Keratinocyte (primary cell): ENCODE measurements at regions not wholly inside any gene's neighbourhood (a gene's known extent, or its start where the extent isn't known, plus 50 kb on each side); places are given as distances from the start of the nearest gene placed in this dataset.

ENCODE experiments used
- DNase-seq: peaks from one replicate; pipeline ENCODE4 v3.0.0-alpha.2; 2011; ENCODE audit warnings: low read depth, missing footprints, low spot score
- FAIRE-seq: peaks from 2 replicates; lab custom pipeline; 2011; peaks lifted over from hg19 to GRCh38; lab: Jason Lieb, UNC
- H2AFZ ChIP-seq: 2 replicates; pipeline ENCODE4 v1.6.0; 2012; ENCODE audit warnings: low read length, control low read depth, inconsistent platforms; ENCODE audit not compliant: control insufficient read depth
- H3K27ac ChIP-seq: 2 replicates; pipeline ENCODE4 v1.5.1; 2011; ENCODE audit warnings: low read length; ENCODE audit not compliant: control insufficient read depth, insufficient read depth
- H3K27me3 ChIP-seq: 3 replicates; pipeline ENCODE4 v1.6.0; 2011; ENCODE audit warnings: low read length; ENCODE audit not compliant: control insufficient read depth, insufficient read depth; ENCODE audit errors: extremely low read depth
- H3K36me3 ChIP-seq, 2 experiments: 2 replicates in 1 of 2; 3 replicates in 1 of 2; pipeline ENCODE4 v1.5.1; 2011; ENCODE audit warnings: low read length in 2 of 2, mild to moderate bottlenecking in 1 of 2; ENCODE audit not compliant: control insufficient read depth in 2 of 2, insufficient read depth in 2 of 2; ENCODE audit errors: extremely low read depth in 1 of 2
- H3K4me1 ChIP-seq: 3 replicates; pipeline ENCODE4 v1.5.1; 2011; ENCODE audit warnings: low read length; ENCODE audit not compliant: control insufficient read depth, insufficient read depth; ENCODE audit errors: extremely low read depth
- H3K4me2 ChIP-seq: 3 replicates; pipeline ENCODE4 v1.6.0; 2011; ENCODE audit warnings: low read depth, low read length; ENCODE audit not compliant: control insufficient read depth, insufficient read depth; ENCODE audit errors: extremely low read depth
- H3K4me3 ChIP-seq, 3 experiments: fragments of 200-600 bp in 1 of 3; sonication (generic) in 1 of 3; 2 replicates in 2 of 3; 3 replicates in 1 of 3; pipeline ENCODE4 v1.5.1; 2011 to 2016; ENCODE audit warnings: low read length in 3 of 3, mild to moderate bottlenecking in 3 of 3, control low read depth in 2 of 3, inconsistent platforms in 1 of 3, low read depth in 1 of 3, mixed read lengths in 1 of 3, mixed run types in 1 of 3, moderate library complexity in 1 of 3; ENCODE audit not compliant: control insufficient read depth in 2 of 3, insufficient read depth in 2 of 3; ENCODE audit errors: extremely low read depth in 1 of 3
- H3K79me2 ChIP-seq: 2 replicates; pipeline ENCODE4 v1.6.0; 2012; ENCODE audit warnings: low read length; ENCODE audit not compliant: control insufficient read depth, insufficient read depth
- H3K9ac ChIP-seq: 3 replicates; pipeline ENCODE4 v1.6.0; 2011; ENCODE audit warnings: low read length; ENCODE audit not compliant: control insufficient read depth, insufficient read depth; ENCODE audit errors: extremely low read depth
- H3K9me1 ChIP-seq: 3 replicates; pipeline ENCODE4 v1.6.0; 2011; ENCODE audit warnings: low read length; ENCODE audit not compliant: control insufficient read depth, insufficient read depth; ENCODE audit errors: extremely low read depth
- H3K9me3 ChIP-seq: 2 replicates; pipeline ENCODE4 v1.5.1; 2012; ENCODE audit warnings: low read depth, low read length; ENCODE audit not compliant: control insufficient read depth
- H4K20me1 ChIP-seq: 3 replicates; pipeline ENCODE4 v1.6.0; 2011; ENCODE audit warnings: low read length; ENCODE audit not compliant: control insufficient read depth, insufficient read depth; ENCODE audit errors: extremely low read depth
- EZH2 ChIP-seq: IDR thresholded peaks from one replicate; pipeline ENCODE4 v1.6.1; 2012; ENCODE audit warnings: inconsistent platforms, mild to moderate bottlenecking, low read length, moderate library complexity
- dilution Hi-C: fragments of 300-500 bp; cut with MboI; formaldehyde crosslinking; loops from one replicate; pipeline ENCODE4 v1.7.0; 2020; ENCODE audit warnings: low sequenced_read_pairs; ENCODE audit not compliant: extremely low pct_ligation_motif_present
- TF ChIP-seq, protein P1 (sequence below), 3 experiments: IDR thresholded peaks in 1 of 3; conservative IDR thresholded peaks in 1 of 3; optimal IDR thresholded peaks in 1 of 3; 2 replicates in 2 of 3; 3 replicates in 1 of 3; pipeline versions ENCODE3 to v1.5.1; 2011; ENCODE audit warnings: low read length in 3 of 3, mild to moderate bottlenecking in 3 of 3, moderate library complexity in 2 of 3, control low read depth in 1 of 3, inconsistent platforms in 1 of 3; ENCODE audit not compliant: insufficient read depth in 2 of 3; ENCODE audit errors: extremely low read depth in 1 of 3

DNA sequence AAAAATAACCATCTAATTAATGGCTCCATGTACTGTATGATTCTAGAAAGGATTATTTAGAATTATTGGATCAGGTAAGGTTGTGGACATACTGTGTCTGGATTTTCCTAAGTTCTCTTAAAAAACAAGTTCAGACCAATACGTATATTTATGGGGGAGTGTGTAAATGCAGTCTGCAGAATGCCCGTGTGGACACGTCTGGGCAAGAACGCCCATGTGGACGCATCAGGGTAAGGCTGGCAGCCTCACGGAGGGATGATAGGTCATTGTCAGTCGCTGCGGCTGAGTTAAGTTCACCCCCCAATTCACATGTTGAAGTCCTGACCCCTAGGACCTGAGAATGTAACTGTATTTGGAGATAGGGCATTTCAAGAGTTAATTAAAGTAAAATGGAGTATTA, 160.0 kb upstream of the SHH start:
- no peak for FAIRE-seq
- Histone ChIP-seq H3K9ac (no peak overlapping the region), H3K27ac (no peak overlapping the region), H3K4me3 (no peak overlapping the region), H2AFZ (peak overlapping the region; percentile 46), H3K79me2 (no peaks in the 10 kb centered on the region), H3K27me3 (no peaks in the 10 kb centered on the region), H3K4me1 (no peaks in the 10 kb centered on the region), H4K20me1 (no peaks in the 10 kb centered on the region), H3K9me1 (no peaks in the 10 kb centered on the region), H3K4me2 (no peak overlapping the region), H3K36me3 (no peaks in the 10 kb centered on the region), H3K9me3 (no peaks in the 10 kb centered on the region)
- DNase-seq, result no peak
- TF ChIP-seq EZH2, result no peak
- TF ChIP-seq, protein P1, sequence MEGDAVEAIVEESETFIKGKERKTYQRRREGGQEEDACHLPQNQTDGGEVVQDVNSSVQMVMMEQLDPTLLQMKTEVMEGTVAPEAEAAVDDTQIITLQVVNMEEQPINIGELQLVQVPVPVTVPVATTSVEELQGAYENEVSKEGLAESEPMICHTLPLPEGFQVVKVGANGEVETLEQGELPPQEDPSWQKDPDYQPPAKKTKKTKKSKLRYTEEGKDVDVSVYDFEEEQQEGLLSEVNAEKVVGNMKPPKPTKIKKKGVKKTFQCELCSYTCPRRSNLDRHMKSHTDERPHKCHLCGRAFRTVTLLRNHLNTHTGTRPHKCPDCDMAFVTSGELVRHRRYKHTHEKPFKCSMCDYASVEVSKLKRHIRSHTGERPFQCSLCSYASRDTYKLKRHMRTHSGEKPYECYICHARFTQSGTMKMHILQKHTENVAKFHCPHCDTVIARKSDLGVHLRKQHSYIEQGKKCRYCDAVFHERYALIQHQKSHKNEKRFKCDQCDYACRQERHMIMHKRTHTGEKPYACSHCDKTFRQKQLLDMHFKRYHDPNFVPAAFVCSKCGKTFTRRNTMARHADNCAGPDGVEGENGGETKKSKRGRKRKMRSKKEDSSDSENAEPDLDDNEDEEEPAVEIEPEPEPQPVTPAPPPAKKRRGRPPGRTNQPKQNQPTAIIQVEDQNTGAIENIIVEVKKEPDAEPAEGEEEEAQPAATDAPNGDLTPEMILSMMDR (optimal IDR thresholded peaks at IDR 0.05 in 1 of 3, IDR thresholded peaks at IDR 0.05 in 1 of 3, conservative IDR thresholded peaks at IDR 0.05 in 1 of 3; ENCODE audit: extremely low read depth in 1 of 3, insufficient read depth in 2 of 3, low read length in 3 of 3), result no peak
- dilution Hi-C loops, result no loop called here

DNA sequence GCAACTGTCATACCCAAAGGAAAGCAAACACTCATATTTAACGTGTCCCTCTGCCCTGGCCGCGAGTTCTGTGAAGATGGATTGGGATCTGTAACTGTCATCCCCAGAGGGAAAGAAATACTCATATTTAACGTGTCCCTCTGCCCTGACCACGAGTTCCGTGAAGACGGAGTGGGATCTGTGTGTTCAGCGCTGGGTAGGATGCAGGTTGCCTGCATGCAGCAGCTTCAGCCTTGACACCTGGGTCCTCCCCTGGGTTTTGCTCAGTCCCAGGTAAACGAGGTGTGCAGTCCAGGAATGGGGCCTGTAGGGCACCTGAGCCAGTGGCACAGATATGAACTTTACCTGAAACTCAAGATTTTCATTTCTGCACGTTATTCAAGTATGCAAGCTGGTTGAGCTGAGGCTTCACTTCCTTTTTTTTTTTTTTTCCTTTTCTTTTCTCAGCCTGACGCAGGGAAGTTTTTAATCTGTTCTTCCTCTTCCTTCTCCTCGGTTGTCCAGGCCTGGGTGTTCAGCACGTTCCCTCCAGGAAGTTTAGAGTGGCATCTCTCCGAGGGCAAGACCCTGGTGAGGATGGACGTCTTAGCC, 159.0 kb upstream of the SHH start:
- Histone ChIP-seq H3K79me2 (no peaks in the 10 kb centered on the region), H3K27ac (no peak overlapping the region), H3K9me1 (no peaks in the 10 kb centered on the region), H3K4me3 (no peak overlapping the region), H3K9ac (no peak overlapping the region), H4K20me1 (no peaks in the 10 kb centered on the region), H3K27me3 (no peaks in the 10 kb centered on the region), H3K36me3 (no peaks in the 10 kb centered on the region), H3K4me2 (no peak overlapping the region), H3K4me1 (no peaks in the 10 kb centered on the region), H3K9me3 (no peaks in the 10 kb centered on the region), H2AFZ (no peak overlapping the region)
- DNase-seq (no peak), FAIRE-seq (no peak)
- TF ChIP-seq, protein P1 (optimal IDR thresholded peaks at IDR 0.05 in 1 of 3, IDR thresholded peaks at IDR 0.05 in 1 of 3, conservative IDR thresholded peaks at IDR 0.05 in 1 of 3; ENCODE audit: extremely low read depth in 1 of 3, insufficient read depth in 2 of 3, low read length in 3 of 3), result no peak
- TF ChIP-seq EZH2, result no peak
- dilution Hi-C loops, result no loop called here
